ENCODE measurements at regions not wholly inside any gene's neighbourhood (a gene's known extent, or its start where the extent isn't known, plus 50 kb on each side); places are given as distances from the start of the nearest gene placed in this dataset.
"Not testable (repeated sequence)": the region's sequence is repeated elsewhere in the genome, so short reads cannot be mapped to it uniquely, and the experiment has no call there.

GRCh38 chr5:27221410-27221809 lies 183.0 kb upstream of the CDH9 start:
- no peak for DNase-seq (ENCODE audit: low spot score)

- no peak for DNase-seq (ENCODE audit: low spot score)
These were observed 182.4 kb upstream of the CDH9 start for GRCh38 chr5:27220752-27221151.

- DNase-seq (ENCODE audit: low spot score) = no peak
These were observed 179.6 kb upstream of the CDH9 start for GRCh38 chr5:27217977-27218376.

GRCh38 chr5:27217155-27217956 lies 179.0 kb upstream of the CDH9 start:
- no peak for DNase-seq (ENCODE audit: low spot score)

- DNase-seq (ENCODE audit: low spot score) = no peak
These were observed 178.1 kb upstream of the CDH9 start for GRCh38 chr5:27216367-27216950.

- DNase-seq (ENCODE audit: low spot score) = no peak
These were observed 169.7 kb upstream of the CDH9 start for GRCh38 chr5:27208051-27208450.

GRCh38 chr5:27191786-27192510 lies 153.6 kb upstream of the CDH9 start:
- DNase-seq (ENCODE audit: low spot score) = no peak

- no peak for DNase-seq (ENCODE audit: low spot score)
These were observed 134.3 kb upstream of the CDH9 start for GRCh38 chr5:27172693-27173092.

- peak; percentile 18 for DNase-seq (ENCODE audit: low spot score)
These were observed 133.4 kb upstream of the CDH9 start for GRCh38 chr5:27171761-27172261.

- no peak for DNase-seq (ENCODE audit: low spot score)
These were observed 120.4 kb upstream of the CDH9 start for GRCh38 chr5:27158775-27159174.

- DNase-seq (ENCODE audit: low spot score) = no peak
These were observed 119.8 kb upstream of the CDH9 start for GRCh38 chr5:27158171-27158570.

GRCh38 chr5:27144456-27144855 lies 106.1 kb upstream of the CDH9 start:
- DNase-seq (ENCODE audit: low spot score) = no peak

GRCh38 chr5:27140831-27141230 lies 102.4 kb upstream of the CDH9 start:
- no peak for DNase-seq (ENCODE audit: low spot score)

GRCh38 chr5:27130587-27130986 lies 92.2 kb upstream of the CDH9 start:
- DNase-seq (ENCODE audit: low spot score) = no peak

- no peak for DNase-seq (ENCODE audit: low spot score)
These were observed 91.5 kb upstream of the CDH9 start for GRCh38 chr5:27129926-27130325.

- peak; percentile 24 for DNase-seq (ENCODE audit: low spot score)
These were observed 87.5 kb upstream of the CDH9 start for GRCh38 chr5:27125856-27126255.

GRCh38 chr5:27124590-27124989 lies 86.2 kb upstream of the CDH9 start:
- peak; percentile 18 for DNase-seq (ENCODE audit: low spot score)

- not testable (repeated sequence) for DNase-seq (ENCODE audit: low spot score)
These were observed 81.4 kb upstream of the CDH9 start for GRCh38 chr5:27119736-27120321.

- no peak for DNase-seq (ENCODE audit: low spot score)
These were observed 65.1 kb upstream of the CDH9 start for GRCh38 chr5:27103486-27103885.

- not testable (repeated sequence) for DNase-seq (ENCODE audit: low spot score)
These were observed 57.4 kb upstream of the CDH9 start for GRCh38 chr5:27095761-27096160.

- DNase-seq (ENCODE audit: low spot score) = no peak
These were observed 54.9 kb upstream of the CDH9 start for GRCh38 chr5:27093279-27093678.

- no peak for DNase-seq (ENCODE audit: low spot score)
These were observed 53.5 kb upstream of the CDH9 start for GRCh38 chr5:27091858-27092257.

Data from SK-N-DZ (cell line).